ENCODE measurements at regions not wholly inside any gene's neighbourhood (a gene's known extent, or its start where the extent isn't known, plus 50 kb on each side); places are given as distances from the start of the nearest gene placed in this dataset.

DNA sequence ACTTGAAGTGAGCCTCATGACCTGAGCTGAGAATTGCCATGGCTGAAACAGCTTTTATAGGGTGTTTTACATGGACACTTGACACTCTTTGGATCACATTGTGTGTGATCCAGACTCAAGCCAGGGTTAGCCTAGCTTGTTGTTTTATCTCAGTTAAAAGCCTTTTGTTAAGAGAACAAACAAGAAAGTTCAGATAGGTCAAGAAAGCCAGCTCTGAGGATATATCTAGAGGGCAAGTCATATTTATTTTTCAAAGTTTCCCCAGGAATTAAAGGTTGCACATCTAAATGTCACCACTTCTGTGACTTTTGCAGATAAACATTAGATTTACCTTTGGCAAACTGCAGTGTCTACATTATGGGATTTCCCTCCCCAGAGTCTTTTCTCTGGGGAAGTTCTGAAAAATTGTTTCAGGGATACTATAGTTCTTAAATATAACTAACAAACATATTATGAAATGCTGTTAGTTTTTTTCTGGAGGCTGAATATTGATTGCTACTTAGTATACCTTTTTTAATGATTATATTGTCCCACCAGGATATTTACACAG lies 134.5 kb downstream of the C9orf152 start:
- DNase-seq (ENCODE audit: low spot score), result no peak
- Histone ChIP-seq H3K27me3 (replicated peaks; ENCODE audit: insufficient read depth) (no peaks in the 10 kb centered on the region), H3K4me3 (no peak overlapping the region), H3K9me3 (no peaks in the 10 kb centered on the region), H3K36me3 (no peaks in the 10 kb centered on the region), H3K4me1 (replicated peaks) (no peaks in the 10 kb centered on the region), H3K27ac (no peak overlapping the region)
- no peak for TF ChIP-seq POLR2A (IDR thresholded peaks at IDR 0.05)
- TF ChIP-seq POLR2AphosphoS5 (IDR thresholded peaks at IDR 0.05), result no peak
- TF ChIP-seq CTCF (IDR thresholded peaks at IDR 0.05), result no peak
- intact Hi-C loops (cut with DNase I), result no loop called here

GRCh38 chr9:110076894-110077725 lies 130.8 kb downstream of the C9orf152 start:
- H3K9me3 ChIP-seq, result no peaks in the 10 kb centered on the region
- no peak overlapping the region for H3K27ac ChIP-seq
- H3K36me3 ChIP-seq, result no peaks in the 10 kb centered on the region
- intact Hi-C loops (cut with DNase I), result no loop called here
- DNase-seq (ENCODE audit: low spot score), result no peak
- H3K27me3 ChIP-seq (replicated peaks; ENCODE audit: insufficient read depth), result no peaks in the 10 kb centered on the region
- H3K4me3 ChIP-seq, result no peak overlapping the region
- no peak for TF ChIP-seq CTCF (IDR thresholded peaks at IDR 0.05)
- no peak for TF ChIP-seq POLR2AphosphoS5 (IDR thresholded peaks at IDR 0.05)
- no peak for TF ChIP-seq POLR2A (IDR thresholded peaks at IDR 0.05)
- WGBS, result 87% methylated on average over 13 of the region's 13 CpGs
- no peaks in the 10 kb centered on the region for H3K4me1 ChIP-seq (replicated peaks)

GRCh38 chr9:110077925-110078324 lies 130.0 kb downstream of the C9orf152 start:
- DNase-seq (ENCODE audit: low spot score), result no peak
- H3K36me3 ChIP-seq, result no peaks in the 10 kb centered on the region
- no peaks in the 10 kb centered on the region for H3K4me1 ChIP-seq (replicated peaks)
- no peak overlapping the region for H3K4me3 ChIP-seq
- H3K27ac ChIP-seq, result no peak overlapping the region
- intact Hi-C loops (cut with DNase I), result no loop called here
- TF ChIP-seq CTCF (IDR thresholded peaks at IDR 0.05) (no peak), POLR2A (IDR thresholded peaks at IDR 0.05) (no peak), POLR2AphosphoS5 (IDR thresholded peaks at IDR 0.05) (no peak)
- H3K27me3 ChIP-seq (replicated peaks; ENCODE audit: insufficient read depth), result no peaks in the 10 kb centered on the region
- WGBS, result 72% methylated on average over 7 of the region's 7 CpGs
- no peaks in the 10 kb centered on the region for H3K9me3 ChIP-seq

- intact Hi-C loops (cut with DNase I), result no loop called here
- WGBS, result 54% methylated on average over 4 of the region's 4 CpGs
Observed at GRCh38 chr9:110078604-110079003, 129.4 kb downstream of the C9orf152 start.

More at GRCh38 chr9:110078604-110079003, 129.4 kb downstream of the C9orf152 start:
- H3K4me3 ChIP-seq, result no peak overlapping the region
- H3K4me1 ChIP-seq (replicated peaks), result no peaks in the 10 kb centered on the region
- no peaks in the 10 kb centered on the region for H3K9me3 ChIP-seq
- no peaks in the 10 kb centered on the region for H3K36me3 ChIP-seq
- TF ChIP-seq CTCF (IDR thresholded peaks at IDR 0.05) (no peak), POLR2AphosphoS5 (IDR thresholded peaks at IDR 0.05) (no peak), POLR2A (IDR thresholded peaks at IDR 0.05) (no peak)
- DNase-seq (ENCODE audit: low spot score), result no peak
- no peak overlapping the region for H3K27ac ChIP-seq
- no peaks in the 10 kb centered on the region for H3K27me3 ChIP-seq (replicated peaks; ENCODE audit: insufficient read depth)
